ENCODE measurements at regions not wholly inside any gene's neighbourhood (a gene's known extent, or its start where the extent isn't known, plus 50 kb on each side); places are given as distances from the start of the nearest gene placed in this dataset.

- DNase-seq (ENCODE audit: low spot score): no peak
These were observed 53.7 kb upstream of the HSD17B12 start for GRCh38 chr11:43626798-43627197.

All from COLO829 (cell line).